Type B pancreatic cell (in vitro differentiated cells): ENCODE measurements at regions not wholly inside any gene's neighbourhood (a gene's known extent, or its start where the extent isn't known, plus 50 kb on each side); places are given as distances from the start of the nearest gene placed in this dataset.

Source experiments
- DNase-seq: peaks from one replicate; pipeline ENCODE4 v3.0.0; 2021; ENCODE audit warnings: mixed read lengths; ENCODE audit not compliant: unreplicated experiment; ENCODE audit errors: extremely low spot score
- H3K27ac Mint-ChIP-seq: 2 replicates; pipeline ENCODE4 v1.8.0; 2021; ENCODE audit warnings: mild to moderate bottlenecking, mixed read lengths
- H3K27me3 Mint-ChIP-seq: 2 replicates; pipeline ENCODE4 v1.8.0; 2021; ENCODE audit warnings: mixed read lengths
- H3K36me3 Mint-ChIP-seq: 2 replicates; pipeline ENCODE4 v1.8.0; 2021; ENCODE audit warnings: mixed read lengths
- H3K4me1 Mint-ChIP-seq: one replicate; pipeline ENCODE4 v1.8.0; 2021; ENCODE audit warnings: mixed read lengths; ENCODE audit not compliant: unreplicated experiment
- H3K4me3 Mint-ChIP-seq: 2 replicates; pipeline ENCODE4 v1.8.0; 2021; ENCODE audit warnings: mild to moderate bottlenecking, mixed read lengths
- H3K9me3 Mint-ChIP-seq: 2 replicates; pipeline ENCODE4 v1.8.0; 2021; ENCODE audit warnings: mixed read lengths
- TF ChIP-seq, protein P1 (sequence below): fragments of 200-600 bp; sonication (generic); conservative IDR thresholded peaks from 2 replicates; pipeline ENCODE4 v1.5.0; 2021; ENCODE audit warnings: antibody characterized with exemption, mild to moderate bottlenecking

DNA sequence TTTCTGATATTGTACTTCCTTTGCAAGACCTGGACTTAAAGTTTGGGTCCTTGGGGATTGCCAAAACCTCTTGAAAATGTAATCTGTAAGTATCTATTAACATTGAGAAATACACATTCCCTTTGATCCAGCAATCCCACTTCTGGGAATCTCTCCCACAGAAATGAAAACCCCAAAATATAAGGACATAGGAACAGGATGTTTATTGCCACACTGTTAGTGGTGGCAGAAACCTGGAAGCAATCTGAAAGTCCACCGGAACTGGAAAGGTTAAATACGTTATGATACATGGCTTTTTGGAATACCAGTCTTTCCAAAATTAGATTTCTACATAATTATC is 71.2 kb upstream of the STX18 start:
- TF ChIP-seq, protein P1, sequence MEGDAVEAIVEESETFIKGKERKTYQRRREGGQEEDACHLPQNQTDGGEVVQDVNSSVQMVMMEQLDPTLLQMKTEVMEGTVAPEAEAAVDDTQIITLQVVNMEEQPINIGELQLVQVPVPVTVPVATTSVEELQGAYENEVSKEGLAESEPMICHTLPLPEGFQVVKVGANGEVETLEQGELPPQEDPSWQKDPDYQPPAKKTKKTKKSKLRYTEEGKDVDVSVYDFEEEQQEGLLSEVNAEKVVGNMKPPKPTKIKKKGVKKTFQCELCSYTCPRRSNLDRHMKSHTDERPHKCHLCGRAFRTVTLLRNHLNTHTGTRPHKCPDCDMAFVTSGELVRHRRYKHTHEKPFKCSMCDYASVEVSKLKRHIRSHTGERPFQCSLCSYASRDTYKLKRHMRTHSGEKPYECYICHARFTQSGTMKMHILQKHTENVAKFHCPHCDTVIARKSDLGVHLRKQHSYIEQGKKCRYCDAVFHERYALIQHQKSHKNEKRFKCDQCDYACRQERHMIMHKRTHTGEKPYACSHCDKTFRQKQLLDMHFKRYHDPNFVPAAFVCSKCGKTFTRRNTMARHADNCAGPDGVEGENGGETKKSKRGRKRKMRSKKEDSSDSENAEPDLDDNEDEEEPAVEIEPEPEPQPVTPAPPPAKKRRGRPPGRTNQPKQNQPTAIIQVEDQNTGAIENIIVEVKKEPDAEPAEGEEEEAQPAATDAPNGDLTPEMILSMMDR, result no peak
- H3K27me3 Mint-ChIP-seq, result no peaks in the 10 kb centered on the region
- H3K9me3 Mint-ChIP-seq, result no peaks in the 10 kb centered on the region
- H3K4me3 Mint-ChIP-seq, result no peak overlapping the region
- peaks cover 10% of the 10 kb centered on the region for H3K36me3 Mint-ChIP-seq
- H3K27ac Mint-ChIP-seq, result no peak overlapping the region
- H3K4me1 Mint-ChIP-seq, result peaks cover 31% of the 10 kb centered on the region
- DNase-seq, result no peak

DNA sequence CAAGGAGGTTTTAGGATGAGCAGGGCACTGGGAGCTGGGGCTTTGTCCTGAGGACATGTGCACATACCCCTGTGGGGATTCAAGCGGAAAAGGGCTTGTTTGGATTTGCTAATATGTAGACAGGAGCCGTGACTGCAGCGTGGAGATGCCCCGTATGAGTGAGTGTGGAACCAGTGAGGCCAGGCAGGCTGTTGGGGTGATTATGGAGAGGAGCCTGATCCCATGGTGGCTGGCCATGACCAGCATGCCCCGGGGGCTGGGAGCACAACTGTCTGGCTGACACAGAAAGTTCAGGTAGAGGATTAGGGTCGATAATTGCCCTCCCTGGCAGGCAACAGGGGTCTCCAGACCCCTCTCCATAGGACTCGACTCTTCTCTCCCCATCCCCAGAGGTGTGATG is 68.8 kb upstream of the STX18 start:
- Mint-ChIP-seq H3K4me3 (no peak overlapping the region), H3K36me3 (peaks cover 10% of the 10 kb centered on the region), H3K4me1 (peaks cover 30% of the 10 kb centered on the region), H3K9me3 (no peaks in the 10 kb centered on the region), H3K27me3 (no peaks in the 10 kb centered on the region), H3K27ac (no peak overlapping the region)
- DNase-seq, result no peak
- TF ChIP-seq, protein P1, result no peak

DNA sequence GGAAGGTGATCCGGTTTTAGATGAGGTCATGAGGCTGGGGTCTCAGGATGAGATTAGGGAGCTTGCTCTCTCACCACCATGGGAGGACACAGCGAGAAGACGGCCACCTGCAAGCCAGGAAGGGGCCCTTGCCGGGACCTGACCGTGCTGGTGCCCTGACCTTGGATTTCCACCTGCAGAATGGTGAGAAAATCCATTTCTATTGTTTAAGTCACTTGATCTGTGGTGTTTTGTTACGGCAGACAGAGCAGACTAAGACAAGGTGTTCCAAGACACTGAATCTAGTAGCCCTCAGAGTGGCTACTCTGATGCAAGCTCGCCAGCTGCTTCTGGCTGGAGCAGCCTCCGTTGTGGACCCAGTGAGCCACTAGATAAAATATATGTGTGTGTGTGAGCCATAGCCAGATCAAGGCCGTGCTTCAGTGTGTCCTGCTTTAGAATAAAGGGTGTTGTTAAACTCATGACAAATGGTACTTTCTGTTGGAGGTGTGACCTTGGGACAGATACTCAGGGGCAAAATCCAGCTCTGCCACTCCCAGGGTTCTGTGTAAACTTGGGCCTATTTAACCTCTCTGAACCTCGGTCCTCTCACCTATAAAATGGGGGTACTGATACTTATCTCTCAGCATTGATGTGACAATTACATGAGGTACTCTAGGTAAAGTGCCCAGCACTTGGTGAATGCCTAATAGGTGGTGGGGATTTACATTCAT is 67.9 kb upstream of the STX18 start:
- no peak for DNase-seq
- Mint-ChIP-seq H3K4me3 (no peak overlapping the region), H3K4me1 (peaks cover 24% of the 10 kb centered on the region), H3K27me3 (no peaks in the 10 kb centered on the region), H3K27ac (no peak overlapping the region), H3K9me3 (no peaks in the 10 kb centered on the region), H3K36me3 (peaks cover 10% of the 10 kb centered on the region)
- TF ChIP-seq, protein P1, result no peak

DNA sequence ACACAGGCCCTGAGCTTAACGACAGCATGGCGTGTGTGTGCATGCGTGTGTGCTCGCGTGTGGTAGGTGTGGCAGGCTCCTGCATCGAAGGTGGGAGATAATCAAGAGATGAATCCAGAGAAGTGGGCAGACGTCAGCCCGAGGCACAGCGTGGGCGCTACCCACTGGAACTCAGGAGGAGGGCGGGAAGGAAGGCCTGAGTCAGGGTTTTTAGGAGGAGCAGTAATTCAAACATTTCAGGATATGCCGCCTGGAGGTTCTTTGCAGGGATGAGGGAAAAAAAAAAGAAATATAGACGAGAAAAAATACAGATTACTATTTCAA is 66.3 kb upstream of the STX18 start:
- no peaks in the 10 kb centered on the region for H3K9me3 Mint-ChIP-seq
- H3K36me3 Mint-ChIP-seq, result peaks cover 3% of the 10 kb centered on the region
- H3K4me1 Mint-ChIP-seq, result peaks cover 18% of the 10 kb centered on the region
- H3K27ac Mint-ChIP-seq, result no peak overlapping the region
- no peak overlapping the region for H3K4me3 Mint-ChIP-seq
- no peak for DNase-seq
- TF ChIP-seq, protein P1, result no peak
- no peaks in the 10 kb centered on the region for H3K27me3 Mint-ChIP-seq

DNA sequence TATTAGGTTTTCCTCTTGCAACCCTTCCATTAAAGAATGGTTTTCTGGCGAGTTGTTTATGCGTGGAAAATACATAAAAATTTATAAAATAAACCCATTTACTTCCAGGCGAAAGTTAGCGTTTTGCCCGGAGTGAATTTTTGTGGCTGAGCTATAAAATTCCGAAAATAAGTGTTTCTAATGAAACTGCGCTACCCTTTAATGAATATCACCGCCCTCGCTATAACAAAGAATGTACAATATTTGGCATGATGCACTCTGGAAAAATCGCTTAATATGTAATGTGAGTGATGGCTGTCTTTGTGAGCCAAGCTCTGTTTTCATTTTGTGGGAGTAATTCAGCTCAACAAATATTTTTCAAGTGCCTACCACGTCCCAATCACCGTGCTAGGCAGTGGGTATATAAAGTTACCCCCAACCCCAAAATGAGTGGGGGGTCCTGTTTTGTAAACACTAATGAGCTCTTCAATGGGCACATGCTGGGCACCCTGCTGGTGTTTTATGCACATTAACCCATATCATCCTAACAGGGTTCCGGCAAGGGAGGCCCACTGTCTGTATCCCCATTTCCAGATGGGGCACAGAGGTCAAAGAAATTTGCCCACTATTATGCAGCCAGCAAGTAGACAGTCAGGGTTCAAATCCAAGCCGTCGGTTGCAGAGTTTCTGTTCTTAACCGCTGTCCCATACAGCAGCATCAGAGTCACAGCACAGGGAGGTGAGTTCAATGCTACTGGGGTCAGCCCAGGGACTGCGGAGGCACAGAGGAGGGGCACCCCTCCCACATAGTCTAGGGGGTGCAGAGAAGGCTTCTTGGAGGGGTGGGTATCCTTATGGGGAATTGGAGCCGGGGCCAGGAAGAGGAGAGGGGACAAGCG is 65.7 kb upstream of the STX18 start:
- H3K4me1 Mint-ChIP-seq, result peaks cover 16% of the 10 kb centered on the region
- no peak overlapping the region for H3K27ac Mint-ChIP-seq
- TF ChIP-seq, protein P1, result no peak
- no peak for DNase-seq
- peaks cover 3% of the 10 kb centered on the region for H3K36me3 Mint-ChIP-seq
- no peak overlapping the region for H3K4me3 Mint-ChIP-seq
- H3K27me3 Mint-ChIP-seq, result no peaks in the 10 kb centered on the region
- H3K9me3 Mint-ChIP-seq, result no peaks in the 10 kb centered on the region
